HL-60 (cell line): ENCODE measurements at regions not wholly inside any gene's neighbourhood (a gene's known extent, or its start where the extent isn't known, plus 50 kb on each side); places are given as distances from the start of the nearest gene placed in this dataset.

Experiments
- DNase-seq, 2 experiments: peaks; one replicate each; pipeline ENCODE4 v3.0.0-alpha.2; 2010 to 2020; ENCODE audit warnings: low read depth in 1 of 2, low spot score in 1 of 2
- H3K27ac ChIP-seq: fragments of 250-450 bp; sonication (Bioruptor Pico); replicated peaks from 2 replicates; pipeline ENCODE4 v1.5.1; 2020; ENCODE audit warnings: mild to moderate bottlenecking, moderate library complexity
- H3K27me3 ChIP-seq: fragments of 250-450 bp; sonication (Bioruptor Pico); 2 replicates; pipeline ENCODE4 v1.5.1; 2021; ENCODE audit warnings: mild to moderate bottlenecking, moderate library complexity; ENCODE audit not compliant: insufficient read depth, poor library complexity, severe bottlenecking
- H3K4me3 ChIP-seq: replicated peaks from 2 replicates; pipeline ENCODE4 v1.5.1; 2011; ENCODE audit warnings: mild to moderate bottlenecking, control low read depth, low read length; ENCODE audit not compliant: insufficient read depth
- GABPA ChIP-seq: IDR thresholded peaks from 2 replicates; pipeline ENCODE4 v1.6.1; 2012; ENCODE audit warnings: low read depth
- POLR2AphosphoS5 ChIP-seq: IDR thresholded peaks from 2 replicates; pipeline ENCODE4 v1.6.1; 2012; ENCODE audit warnings: low read depth
- SPI1 ChIP-seq: IDR thresholded peaks from 2 replicates; pipeline ENCODE4 v1.6.1; 2012; ENCODE audit warnings: low read depth, mild to moderate bottlenecking, borderline replicate concordance
- TF ChIP-seq, protein P1 (sequence below): IDR thresholded peaks from 2 replicates; pipeline ENCODE4 v1.6.1; 2012; ENCODE audit warnings: low read depth; ENCODE audit not compliant: insufficient replicate concordance
- TF ChIP-seq, protein P2 (sequence below): IDR thresholded peaks from one replicate; pipeline ENCODE4 v1.5.1; 2011; ENCODE audit warnings: low read length, control low read depth, inconsistent platforms; ENCODE audit not compliant: insufficient read depth

DNA sequence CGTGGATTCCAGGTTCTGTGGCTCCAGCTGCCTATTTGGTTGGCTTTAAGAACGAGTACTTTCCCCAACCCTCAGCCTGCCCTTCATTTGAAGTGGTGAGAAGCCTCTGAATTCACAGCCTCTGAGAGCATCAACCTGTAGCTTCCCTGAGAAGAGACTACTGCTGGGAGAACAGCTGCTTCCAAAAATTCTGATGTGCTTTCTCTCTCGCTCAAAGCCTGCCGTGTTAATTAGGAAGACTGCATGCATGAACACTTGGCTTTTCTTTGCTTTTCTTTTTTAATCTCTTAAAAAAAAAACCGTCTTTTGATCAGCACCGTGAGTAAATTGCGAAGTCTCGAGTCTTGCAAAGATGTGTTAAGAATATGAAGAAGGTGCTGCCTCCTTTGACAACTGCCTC is 153.4 kb upstream of the MAP1B start:
- no peak overlapping the region for H3K4me3 ChIP-seq
- TF ChIP-seq, protein P1, sequence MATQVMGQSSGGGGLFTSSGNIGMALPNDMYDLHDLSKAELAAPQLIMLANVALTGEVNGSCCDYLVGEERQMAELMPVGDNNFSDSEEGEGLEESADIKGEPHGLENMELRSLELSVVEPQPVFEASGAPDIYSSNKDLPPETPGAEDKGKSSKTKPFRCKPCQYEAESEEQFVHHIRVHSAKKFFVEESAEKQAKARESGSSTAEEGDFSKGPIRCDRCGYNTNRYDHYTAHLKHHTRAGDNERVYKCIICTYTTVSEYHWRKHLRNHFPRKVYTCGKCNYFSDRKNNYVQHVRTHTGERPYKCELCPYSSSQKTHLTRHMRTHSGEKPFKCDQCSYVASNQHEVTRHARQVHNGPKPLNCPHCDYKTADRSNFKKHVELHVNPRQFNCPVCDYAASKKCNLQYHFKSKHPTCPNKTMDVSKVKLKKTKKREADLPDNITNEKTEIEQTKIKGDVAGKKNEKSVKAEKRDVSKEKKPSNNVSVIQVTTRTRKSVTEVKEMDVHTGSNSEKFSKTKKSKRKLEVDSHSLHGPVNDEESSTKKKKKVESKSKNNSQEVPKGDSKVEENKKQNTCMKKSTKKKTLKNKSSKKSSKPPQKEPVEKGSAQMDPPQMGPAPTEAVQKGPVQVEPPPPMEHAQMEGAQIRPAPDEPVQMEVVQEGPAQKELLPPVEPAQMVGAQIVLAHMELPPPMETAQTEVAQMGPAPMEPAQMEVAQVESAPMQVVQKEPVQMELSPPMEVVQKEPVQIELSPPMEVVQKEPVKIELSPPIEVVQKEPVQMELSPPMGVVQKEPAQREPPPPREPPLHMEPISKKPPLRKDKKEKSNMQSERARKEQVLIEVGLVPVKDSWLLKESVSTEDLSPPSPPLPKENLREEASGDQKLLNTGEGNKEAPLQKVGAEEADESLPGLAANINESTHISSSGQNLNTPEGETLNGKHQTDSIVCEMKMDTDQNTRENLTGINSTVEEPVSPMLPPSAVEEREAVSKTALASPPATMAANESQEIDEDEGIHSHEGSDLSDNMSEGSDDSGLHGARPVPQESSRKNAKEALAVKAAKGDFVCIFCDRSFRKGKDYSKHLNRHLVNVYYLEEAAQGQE, result no peak
- TF ChIP-seq, protein P2, sequence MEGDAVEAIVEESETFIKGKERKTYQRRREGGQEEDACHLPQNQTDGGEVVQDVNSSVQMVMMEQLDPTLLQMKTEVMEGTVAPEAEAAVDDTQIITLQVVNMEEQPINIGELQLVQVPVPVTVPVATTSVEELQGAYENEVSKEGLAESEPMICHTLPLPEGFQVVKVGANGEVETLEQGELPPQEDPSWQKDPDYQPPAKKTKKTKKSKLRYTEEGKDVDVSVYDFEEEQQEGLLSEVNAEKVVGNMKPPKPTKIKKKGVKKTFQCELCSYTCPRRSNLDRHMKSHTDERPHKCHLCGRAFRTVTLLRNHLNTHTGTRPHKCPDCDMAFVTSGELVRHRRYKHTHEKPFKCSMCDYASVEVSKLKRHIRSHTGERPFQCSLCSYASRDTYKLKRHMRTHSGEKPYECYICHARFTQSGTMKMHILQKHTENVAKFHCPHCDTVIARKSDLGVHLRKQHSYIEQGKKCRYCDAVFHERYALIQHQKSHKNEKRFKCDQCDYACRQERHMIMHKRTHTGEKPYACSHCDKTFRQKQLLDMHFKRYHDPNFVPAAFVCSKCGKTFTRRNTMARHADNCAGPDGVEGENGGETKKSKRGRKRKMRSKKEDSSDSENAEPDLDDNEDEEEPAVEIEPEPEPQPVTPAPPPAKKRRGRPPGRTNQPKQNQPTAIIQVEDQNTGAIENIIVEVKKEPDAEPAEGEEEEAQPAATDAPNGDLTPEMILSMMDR, result no peak
- TF ChIP-seq SPI1 (no peak), POLR2AphosphoS5 (no peak), GABPA (no peak)
- H3K27me3 ChIP-seq, result no peaks in the 10 kb centered on the region
- DNase-seq, result no peak
- no peak overlapping the region for H3K27ac ChIP-seq

DNA sequence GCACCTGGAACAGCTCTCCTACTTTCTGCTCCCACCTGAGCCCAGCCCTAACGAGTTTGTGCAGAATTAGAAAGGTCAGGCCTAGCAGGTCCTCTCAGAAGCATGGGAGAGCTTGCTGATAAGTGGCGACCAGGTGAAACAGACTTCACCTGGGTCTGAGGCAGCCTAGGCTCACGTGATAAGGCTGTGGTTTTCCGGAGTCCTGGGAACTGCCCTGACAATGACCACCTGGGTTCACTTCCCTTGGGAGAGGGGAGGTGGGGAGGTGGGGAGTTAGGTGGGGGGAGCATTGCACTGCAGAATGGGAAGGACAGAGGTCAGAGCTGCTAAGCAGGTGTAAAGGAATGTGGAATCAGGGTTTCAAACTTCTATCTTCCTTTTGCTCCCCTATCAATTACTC is 152.9 kb upstream of the MAP1B start:
- DNase-seq, result no peak
- no peak overlapping the region for H3K4me3 ChIP-seq
- TF ChIP-seq SPI1, result no peak
- TF ChIP-seq, protein P2, result no peak
- no peak for TF ChIP-seq GABPA
- no peak for TF ChIP-seq POLR2AphosphoS5
- TF ChIP-seq, protein P1, result no peak
- H3K27me3 ChIP-seq, result no peaks in the 10 kb centered on the region
- no peak overlapping the region for H3K27ac ChIP-seq

DNA sequence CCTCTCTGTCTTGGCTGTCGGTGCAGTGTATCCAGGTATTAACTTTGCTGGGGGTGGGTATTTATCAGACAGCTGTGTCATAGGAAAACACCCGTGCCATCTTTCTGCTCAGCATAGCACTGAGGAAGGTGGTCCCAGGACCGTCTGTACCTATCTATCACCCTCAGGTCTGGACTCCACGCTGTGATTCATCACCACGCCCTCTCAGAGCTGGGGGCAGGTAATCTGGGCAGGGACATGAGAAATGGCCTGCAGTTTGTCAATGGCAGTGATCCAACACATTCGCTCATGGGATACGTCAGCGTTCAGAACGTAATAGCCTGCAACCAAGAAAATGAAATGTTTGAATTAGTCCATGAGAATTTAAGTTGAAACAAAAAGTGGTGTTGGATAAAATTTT is 151.6 kb upstream of the MAP1B start:
- DNase-seq, result no peak
- Histone ChIP-seq H3K27me3 (no peaks in the 10 kb centered on the region), H3K27ac (no peak overlapping the region), H3K4me3 (no peak overlapping the region)
- TF ChIP-seq POLR2AphosphoS5 (no peak), GABPA (no peak), SPI1 (no peak)
- TF ChIP-seq, protein P1, result no peak
- TF ChIP-seq, protein P2, result no peak
